ENCODE measurements at regions not wholly inside any gene's neighbourhood (a gene's known extent, or its start where the extent isn't known, plus 50 kb on each side); places are given as distances from the start of the nearest gene placed in this dataset.

GRCh38 chr11:37298173-37298572, 700.1 kb upstream of the RAG2 start:
- no peaks in the 10 kb centered on the region for H3K27me3 Mint-ChIP-seq (ENCODE audit: unreplicated experiment)
- no peaks in the 10 kb centered on the region for H3K36me3 Mint-ChIP-seq (ENCODE audit: unreplicated experiment)
- H3K27ac Mint-ChIP-seq (ENCODE audit: unreplicated experiment): no peak overlapping the region
- DNase-seq (ENCODE audit: extremely low spot score, unreplicated experiment): no peak
- H3K4me1 Mint-ChIP-seq (ENCODE audit: unreplicated experiment): no peaks in the 10 kb centered on the region
- peaks cover 37% of the 10 kb centered on the region for H3K9me3 Mint-ChIP-seq (ENCODE audit: unreplicated experiment)
- no peak overlapping the region for H3K4me3 Mint-ChIP-seq (ENCODE audit: unreplicated experiment)
- no peak for TF ChIP-seq CTCF (IDR thresholded peaks at IDR 0.05)

- no peak for DNase-seq (ENCODE audit: extremely low spot score, unreplicated experiment)
- no peaks in the 10 kb centered on the region for H3K27me3 Mint-ChIP-seq (ENCODE audit: unreplicated experiment)
- no peaks in the 10 kb centered on the region for H3K4me1 Mint-ChIP-seq (ENCODE audit: unreplicated experiment)
- H3K4me3 Mint-ChIP-seq (ENCODE audit: unreplicated experiment): no peak overlapping the region
- H3K36me3 Mint-ChIP-seq (ENCODE audit: unreplicated experiment): no peaks in the 10 kb centered on the region
- TF ChIP-seq CTCF (IDR thresholded peaks at IDR 0.05): no peak
- H3K9me3 Mint-ChIP-seq (ENCODE audit: unreplicated experiment): no peaks in the 10 kb centered on the region
- no peak overlapping the region for H3K27ac Mint-ChIP-seq (ENCODE audit: unreplicated experiment)
Measured at GRCh38 chr11:37286890-37287289, 688.9 kb upstream of the RAG2 start.

DNA sequence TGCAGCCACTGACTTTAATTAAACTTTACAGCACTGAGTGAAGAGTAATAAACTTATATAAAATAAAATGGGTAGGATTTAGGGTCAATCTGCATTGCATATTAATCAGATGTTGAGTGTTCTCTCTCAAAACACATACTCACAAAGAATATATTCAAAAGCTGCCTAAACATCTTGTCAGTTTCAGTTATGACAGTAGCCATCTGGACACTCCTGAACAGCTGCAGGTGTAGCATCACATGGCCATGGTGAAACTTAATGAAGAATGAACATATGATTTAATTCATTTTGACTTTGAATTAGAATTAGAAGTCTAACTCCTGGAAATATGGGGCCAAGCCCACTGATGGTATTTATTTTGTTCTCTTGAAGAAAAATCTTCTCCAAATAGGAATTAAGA, 684.3 kb upstream of the RAG2 start:
- no peaks in the 10 kb centered on the region for H3K9me3 Mint-ChIP-seq (ENCODE audit: unreplicated experiment)
- no peak overlapping the region for H3K27ac Mint-ChIP-seq (ENCODE audit: unreplicated experiment)
- no peak for TF ChIP-seq CTCF (IDR thresholded peaks at IDR 0.05)
- no peaks in the 10 kb centered on the region for H3K36me3 Mint-ChIP-seq (ENCODE audit: unreplicated experiment)
- no peaks in the 10 kb centered on the region for H3K4me1 Mint-ChIP-seq (ENCODE audit: unreplicated experiment)
- peaks cover under 1% of the 10 kb centered on the region for H3K27me3 Mint-ChIP-seq (ENCODE audit: unreplicated experiment)
- no peak overlapping the region for H3K4me3 Mint-ChIP-seq (ENCODE audit: unreplicated experiment)
- no peak for DNase-seq (ENCODE audit: extremely low spot score, unreplicated experiment)

DNA sequence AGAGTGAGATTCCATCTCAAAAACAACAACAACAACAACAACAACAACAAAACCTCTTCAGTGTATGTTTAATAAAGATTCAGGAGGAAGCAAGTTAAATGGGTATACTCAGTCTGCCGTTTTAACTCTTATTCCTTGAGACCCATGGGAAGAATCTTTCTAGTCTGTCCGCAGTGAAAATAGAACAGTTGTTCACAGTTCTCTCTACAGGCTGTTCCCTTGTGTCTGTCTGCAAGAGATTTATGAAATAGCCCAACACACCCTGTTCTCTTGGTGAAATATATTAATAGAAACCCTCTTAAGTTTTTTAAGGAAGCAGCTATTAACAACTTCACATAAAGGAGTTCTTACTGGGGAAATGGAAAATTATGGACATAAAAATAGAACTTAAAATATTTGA, 682.2 kb upstream of the RAG2 start:
- no peak for TF ChIP-seq CTCF (IDR thresholded peaks at IDR 0.05)
- H3K36me3 Mint-ChIP-seq (ENCODE audit: unreplicated experiment): no peaks in the 10 kb centered on the region

DNA sequence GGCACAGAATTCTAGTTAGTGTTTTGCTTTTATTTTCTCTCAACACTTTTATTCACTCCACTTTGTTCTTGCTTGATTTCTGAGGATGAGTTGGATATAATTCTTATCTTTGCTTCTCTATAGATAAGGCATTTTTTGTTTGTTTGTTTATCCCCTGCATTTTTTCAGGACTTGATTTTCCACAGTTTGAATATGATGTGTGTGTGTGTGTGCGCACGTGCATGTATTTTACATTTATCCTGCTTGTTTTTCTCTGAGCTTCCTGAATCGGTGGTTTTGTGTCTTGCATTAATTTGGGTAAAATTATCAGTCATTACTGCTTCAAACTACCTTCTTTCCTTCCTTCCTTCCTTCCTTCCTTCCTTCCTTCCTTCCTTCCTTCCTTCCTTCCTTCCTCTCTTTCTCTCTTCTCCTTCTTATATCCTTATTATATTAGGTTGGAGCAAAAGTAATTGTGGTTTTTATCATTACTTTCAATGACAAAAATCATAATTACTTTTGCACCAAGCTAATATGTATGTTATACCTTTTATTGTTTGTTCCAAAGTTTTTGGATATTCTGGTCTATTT, 679.9 kb upstream of the RAG2 start:
- Mint-ChIP-seq H3K9me3 (ENCODE audit: unreplicated experiment) (no peaks in the 10 kb centered on the region), H3K27ac (ENCODE audit: unreplicated experiment) (no peak overlapping the region), H3K36me3 (ENCODE audit: unreplicated experiment) (no peaks in the 10 kb centered on the region), H3K4me3 (ENCODE audit: unreplicated experiment) (no peak overlapping the region), H3K27me3 (ENCODE audit: unreplicated experiment) (peaks cover 2% of the 10 kb centered on the region), H3K4me1 (ENCODE audit: unreplicated experiment) (no peaks in the 10 kb centered on the region)
- DNase-seq (ENCODE audit: extremely low spot score, unreplicated experiment): no peak
- TF ChIP-seq CTCF (IDR thresholded peaks at IDR 0.05): no peak

More for the DNA sequence above, 682.2 kb upstream of the RAG2 start:
- no peak overlapping the region for H3K27ac Mint-ChIP-seq (ENCODE audit: unreplicated experiment)
- H3K27me3 Mint-ChIP-seq (ENCODE audit: unreplicated experiment): peaks cover 2% of the 10 kb centered on the region
- H3K4me1 Mint-ChIP-seq (ENCODE audit: unreplicated experiment): no peaks in the 10 kb centered on the region
- no peak for DNase-seq (ENCODE audit: extremely low spot score, unreplicated experiment)
- no peaks in the 10 kb centered on the region for H3K9me3 Mint-ChIP-seq (ENCODE audit: unreplicated experiment)
- H3K4me3 Mint-ChIP-seq (ENCODE audit: unreplicated experiment): no peak overlapping the region

All from osteocyte (in vitro differentiated cells).